ENCODE measurements at regions not wholly inside any gene's neighbourhood (a gene's known extent, or its start where the extent isn't known, plus 50 kb on each side); places are given as distances from the start of the nearest gene placed in this dataset.
"Not testable (repeated sequence)": the region's sequence is repeated elsewhere in the genome, so short reads cannot be mapped to it uniquely, and the experiment has no call there.

DNA sequence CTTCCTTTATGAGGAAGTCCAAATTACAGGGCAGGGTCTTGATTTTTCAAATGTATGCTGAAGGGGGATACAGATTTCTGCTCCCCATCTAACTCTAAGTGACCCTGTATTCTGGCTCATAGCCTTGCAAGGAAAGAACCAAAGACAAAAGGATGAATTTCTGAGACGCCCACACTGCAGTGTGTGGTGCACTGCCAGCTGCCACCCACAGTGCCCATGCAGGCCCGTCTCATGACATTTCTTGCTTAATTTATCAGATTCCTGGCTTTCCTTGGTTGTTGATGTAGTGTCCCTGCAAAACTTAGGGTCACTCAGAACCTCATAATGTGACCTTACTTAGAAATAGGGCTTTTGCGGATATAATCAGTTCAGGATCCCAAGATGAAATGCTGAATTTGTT, 68.0 kb downstream of the CBLN4 start:
- in situ Hi-C loops (cut with HindIII; ENCODE audit: low sequenced_read_pairs): no loop called here

DNA sequence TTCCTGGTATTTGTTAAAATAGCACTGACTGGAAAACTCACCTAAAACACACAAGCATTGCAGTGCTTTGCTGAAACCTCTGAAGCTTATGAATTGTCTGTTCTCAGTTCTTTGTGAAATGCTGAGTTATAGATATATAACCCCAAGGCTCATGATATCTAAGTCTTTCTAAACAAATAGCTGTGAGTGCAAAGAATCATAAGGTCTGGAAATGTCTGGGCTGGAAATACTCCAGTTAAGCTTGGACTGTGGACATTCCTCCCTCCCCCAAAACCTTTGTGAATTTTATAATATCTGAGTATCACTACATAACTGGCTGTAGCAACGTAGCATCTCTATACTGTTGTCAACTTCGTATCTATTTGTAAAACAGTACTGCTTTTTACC, 69.1 kb downstream of the CBLN4 start:
- in situ Hi-C loops (cut with HindIII; ENCODE audit: low sequenced_read_pairs): no loop called here

DNA sequence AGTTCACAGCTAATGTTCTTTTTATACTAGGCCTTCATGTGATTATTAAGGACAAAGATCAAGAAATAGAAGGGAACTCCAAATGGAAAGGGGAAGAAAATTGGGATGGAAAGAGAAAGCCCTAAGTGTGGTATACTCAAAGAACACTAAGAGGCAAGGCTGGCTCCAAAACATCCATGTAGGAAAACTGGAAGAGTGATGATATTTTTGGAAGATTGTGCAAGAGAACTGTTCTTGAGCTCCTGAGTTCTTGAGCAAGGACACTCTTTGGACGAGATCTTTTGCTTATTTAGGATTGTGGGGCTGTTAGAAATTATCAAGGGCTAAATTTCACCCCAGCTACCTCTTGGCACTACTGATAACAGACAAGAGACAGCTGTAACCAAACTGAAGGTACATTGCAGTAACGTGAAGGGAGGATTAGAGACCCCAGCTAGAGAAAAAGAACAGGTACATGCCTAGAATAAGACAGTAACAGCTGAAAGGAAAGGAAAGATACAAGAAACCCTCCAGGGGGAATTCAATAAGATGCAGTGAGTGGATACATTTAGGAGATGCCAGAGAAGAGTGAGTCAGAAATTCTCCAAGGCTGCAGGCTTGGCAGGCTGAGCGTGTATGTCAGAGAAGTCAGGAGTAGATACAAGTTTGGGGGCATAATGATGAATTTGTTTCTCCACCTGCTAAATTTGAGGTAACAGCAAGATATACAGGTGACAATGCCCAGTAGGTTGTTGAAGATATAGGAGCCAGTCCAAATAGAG, 69.7 kb downstream of the CBLN4 start:
- in situ Hi-C loops (cut with HindIII; ENCODE audit: low sequenced_read_pairs): no loop called here

DNA sequence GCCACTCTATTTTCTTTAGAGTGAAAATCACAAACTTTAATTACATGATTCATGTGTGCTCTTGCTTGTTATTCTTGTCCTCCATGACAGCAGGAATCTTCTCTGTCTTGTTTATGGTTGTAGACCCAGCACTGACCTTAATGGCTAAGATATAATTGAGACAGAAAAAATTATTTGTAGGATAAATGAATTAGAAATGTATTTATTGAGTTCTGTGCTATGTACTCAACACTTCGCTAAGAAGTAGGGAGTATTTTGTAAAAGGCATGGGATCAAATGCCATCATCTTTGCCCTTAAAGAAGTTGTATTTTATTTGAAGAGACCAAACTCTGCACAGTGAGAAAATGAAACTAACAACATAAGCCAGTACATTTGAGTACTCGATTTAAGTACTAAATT, 71.2 kb downstream of the CBLN4 start:
- in situ Hi-C loops (cut with HindIII; ENCODE audit: low sequenced_read_pairs): no loop called here

DNA sequence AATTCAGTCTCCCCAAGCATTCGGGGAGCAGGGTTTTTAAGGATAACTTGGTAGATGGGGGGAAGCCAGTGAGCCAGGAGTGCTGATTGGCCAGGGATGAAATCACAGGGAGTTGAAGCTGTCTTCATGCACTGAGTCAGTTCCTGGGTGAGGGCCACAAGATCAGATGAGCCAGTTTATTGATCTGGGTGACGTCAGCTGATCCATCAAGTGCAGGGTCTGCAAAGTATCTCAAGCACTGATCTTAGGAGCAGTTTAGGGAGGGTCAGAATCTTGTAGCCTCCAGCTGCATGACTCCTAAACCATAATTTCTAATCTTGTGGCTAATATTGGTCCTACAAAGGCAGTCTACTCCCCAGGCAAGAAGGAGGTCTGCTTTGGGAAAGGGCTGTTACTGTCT, 74.4 kb downstream of the CBLN4 start:
- in situ Hi-C loops (cut with HindIII; ENCODE audit: low sequenced_read_pairs): not testable (repeated sequence)

DNA sequence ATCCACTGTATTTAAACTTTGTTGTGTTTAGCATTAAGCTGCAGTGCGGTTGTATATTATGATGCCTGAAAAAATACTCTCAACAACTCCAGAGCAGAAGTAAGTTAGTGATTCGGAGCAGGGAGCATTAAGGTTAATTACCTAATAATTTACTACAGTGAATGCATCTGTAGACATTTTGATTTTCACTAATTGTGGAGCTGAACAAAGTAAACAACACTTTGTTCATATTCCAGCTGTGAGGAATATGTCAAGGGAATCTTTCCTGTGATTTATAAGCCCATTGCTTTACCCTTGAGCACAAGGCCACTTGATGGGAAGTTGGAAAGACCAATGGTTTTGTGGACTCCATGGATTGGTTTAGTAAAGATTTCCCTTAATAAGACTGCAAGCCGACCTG, 77.1 kb downstream of the CBLN4 start:
- in situ Hi-C loops (cut with HindIII; ENCODE audit: low sequenced_read_pairs): no loop called here

DNA sequence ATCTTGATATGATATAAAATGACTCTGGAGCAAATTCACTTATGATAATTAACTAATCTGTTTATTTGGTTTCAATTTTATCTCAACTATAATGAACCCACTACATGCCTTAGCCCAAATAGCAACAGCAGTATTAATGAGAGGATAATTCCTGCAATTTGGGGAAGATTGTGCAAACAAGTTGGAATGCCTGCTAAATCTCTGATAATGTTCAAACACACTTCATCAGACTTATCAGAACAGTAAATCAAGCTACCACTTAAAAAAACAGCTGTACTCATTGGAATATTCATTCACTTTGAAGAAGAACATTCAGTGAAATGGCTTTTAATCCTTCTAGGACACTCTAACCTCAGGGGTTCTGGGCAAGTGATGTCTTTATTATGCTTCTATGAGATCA, 85.4 kb downstream of the CBLN4 start:
- in situ Hi-C loops (cut with HindIII; ENCODE audit: low sequenced_read_pairs): no loop called here

DNA sequence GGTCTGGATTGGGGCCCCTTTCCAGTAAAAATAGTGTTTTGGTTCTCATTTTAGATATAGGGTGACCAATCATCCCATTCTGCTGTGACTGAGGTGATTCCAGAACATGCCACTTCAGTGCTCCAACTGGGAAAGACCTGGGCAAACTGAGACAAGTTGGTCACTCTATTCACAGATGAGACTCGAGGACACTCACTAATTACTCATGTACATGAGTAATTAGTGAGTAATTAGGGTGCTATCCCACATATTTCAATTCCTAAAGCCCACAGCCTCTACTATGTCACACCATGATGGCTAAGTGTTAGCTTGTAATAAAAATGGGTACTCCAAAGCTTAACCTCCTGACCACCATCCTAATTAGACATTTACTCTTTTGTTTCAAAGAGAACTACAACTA, 86.0 kb downstream of the CBLN4 start:
- in situ Hi-C loops (cut with HindIII; ENCODE audit: low sequenced_read_pairs): no loop called here

DNA sequence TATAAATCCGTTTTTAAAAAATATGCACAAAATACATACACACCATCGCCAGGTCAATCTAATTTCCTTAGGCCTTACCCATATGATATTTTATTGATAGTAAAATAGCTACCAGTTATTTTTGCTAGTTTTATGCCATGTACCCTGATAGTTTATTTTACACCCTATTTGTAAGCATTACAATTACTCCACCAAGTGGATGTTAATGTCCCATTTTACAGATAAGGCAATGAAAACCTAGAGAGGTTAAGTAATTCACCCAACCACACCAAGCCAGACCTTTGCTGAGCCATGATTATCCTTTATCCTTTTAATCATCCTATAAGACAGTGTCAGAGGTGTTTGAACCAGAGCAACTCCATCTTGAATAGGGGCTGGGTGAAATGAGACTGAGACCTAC, 86.8 kb downstream of the CBLN4 start:
- in situ Hi-C loops (cut with HindIII; ENCODE audit: low sequenced_read_pairs): no loop called here

DNA sequence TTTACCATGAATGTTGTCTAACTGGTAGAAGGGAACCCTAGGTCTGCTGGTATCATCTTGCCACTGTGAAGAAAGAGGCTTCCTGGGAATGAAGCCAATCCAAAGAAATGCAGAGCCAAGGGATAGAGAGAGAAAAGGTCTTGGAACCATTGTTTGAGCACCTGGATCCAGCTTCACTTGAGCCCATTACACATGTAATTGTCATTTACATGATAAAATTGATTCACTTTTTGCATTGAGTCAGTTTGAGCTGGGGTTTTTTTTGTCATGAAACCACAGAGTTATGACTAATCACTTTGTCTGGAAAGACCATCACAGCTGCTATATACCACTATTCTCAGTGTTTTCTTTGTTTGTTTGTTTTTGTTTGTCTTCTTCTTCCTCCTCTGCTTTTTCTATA, 112.3 kb downstream of the CBLN4 start:
- in situ Hi-C loops (cut with HindIII; ENCODE audit: low sequenced_read_pairs): no loop called here

DNA sequence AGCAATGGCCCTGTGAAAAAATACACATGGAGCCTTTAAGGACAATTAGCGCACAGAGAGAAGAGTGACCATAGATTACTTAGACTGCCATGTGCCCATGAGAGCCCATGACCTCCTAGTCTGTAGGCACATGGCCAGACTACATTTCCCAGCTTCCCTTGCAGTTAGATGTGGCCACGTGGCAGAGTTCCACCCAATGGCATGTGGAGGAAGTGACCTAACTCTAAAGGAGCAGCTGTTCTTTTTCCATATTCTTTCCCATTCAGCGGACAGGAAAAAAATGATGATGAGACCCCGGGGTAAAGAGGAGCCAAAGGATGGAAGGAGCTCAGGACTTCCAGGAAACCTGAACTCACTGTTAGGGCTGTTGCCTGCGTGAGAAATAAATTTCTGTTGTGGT, 116.6 kb downstream of the CBLN4 start:
- in situ Hi-C loops (cut with HindIII; ENCODE audit: low sequenced_read_pairs): no loop called here

DNA sequence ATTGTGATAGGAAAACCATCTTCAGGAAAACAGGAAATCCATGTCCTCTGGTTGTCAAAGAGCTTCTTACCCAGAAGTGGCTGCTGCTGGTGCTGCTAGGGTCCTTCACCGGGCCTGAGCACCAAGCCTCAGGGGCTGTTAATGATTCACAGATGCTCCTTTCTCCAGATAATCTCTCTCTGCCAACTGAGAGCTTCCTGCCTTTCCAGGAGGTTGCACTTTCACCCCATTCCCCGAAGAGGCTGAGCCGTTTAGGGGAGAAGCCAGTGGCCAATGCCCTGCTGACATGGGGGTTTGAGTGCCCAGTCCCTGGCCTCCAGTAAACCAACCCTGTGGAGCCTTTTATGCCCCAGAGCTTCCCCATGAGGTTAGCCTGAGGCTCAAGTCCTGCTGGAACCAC, 122.4 kb downstream of the CBLN4 start:
- in situ Hi-C loops (cut with HindIII; ENCODE audit: low sequenced_read_pairs): no loop called here

DNA sequence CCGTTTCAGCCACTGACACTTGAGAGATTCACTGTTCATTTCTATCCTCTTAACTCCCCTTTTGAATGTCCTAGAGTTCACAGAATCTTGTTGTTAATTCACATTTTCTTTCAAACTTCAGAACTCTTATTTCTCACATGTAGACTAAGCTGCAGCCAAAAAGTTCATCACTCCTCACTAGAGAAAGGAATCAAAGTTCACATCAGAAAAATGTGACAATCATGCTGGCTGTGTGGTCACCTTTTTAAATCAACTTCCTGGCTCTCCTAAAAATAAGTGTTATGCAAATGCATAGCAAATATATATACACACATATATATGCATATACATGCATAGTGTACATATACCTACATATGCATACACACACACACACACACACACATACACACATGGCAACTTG, 123.0 kb downstream of the CBLN4 start:
- in situ Hi-C loops (cut with HindIII; ENCODE audit: low sequenced_read_pairs): no loop called here

DNA sequence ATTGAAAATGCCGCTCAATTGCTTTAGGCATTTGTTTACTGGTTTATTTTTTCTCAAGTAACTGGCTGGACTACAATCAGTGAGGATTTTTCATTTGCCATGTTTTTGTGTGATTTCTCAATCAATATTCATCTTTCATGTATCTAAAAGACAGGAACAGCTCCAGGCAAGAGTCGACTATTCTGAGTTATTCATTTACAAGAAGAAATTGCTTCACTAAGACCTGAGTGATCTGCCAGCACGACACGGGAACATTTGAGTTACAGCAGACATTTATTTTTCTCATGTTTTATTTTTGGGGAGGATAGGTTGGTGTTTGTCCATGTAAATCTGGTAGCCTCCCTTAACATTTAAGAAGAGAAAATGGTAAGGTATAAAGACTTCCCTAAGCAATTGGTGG, 124.1 kb downstream of the CBLN4 start:
- in situ Hi-C loops (cut with HindIII; ENCODE audit: low sequenced_read_pairs): no loop called here

DNA sequence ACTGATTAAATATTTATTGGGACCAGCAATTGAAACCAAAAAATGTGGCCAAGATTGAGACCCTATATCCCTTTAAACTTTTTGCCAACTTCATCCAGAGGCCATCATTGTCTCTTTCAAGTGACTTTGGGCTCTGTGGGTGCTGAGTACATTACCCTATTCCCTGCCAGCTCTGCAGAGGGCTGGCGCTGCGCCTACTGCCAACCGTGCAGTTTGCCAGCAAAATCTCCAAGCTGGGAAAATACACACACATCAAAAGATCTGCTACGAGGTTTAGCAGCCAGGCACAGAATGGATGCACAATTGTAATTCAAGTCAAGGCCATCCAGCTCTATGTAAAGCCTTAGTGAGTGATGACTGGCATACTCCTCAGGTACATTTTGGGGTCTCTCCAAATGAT, 125.0 kb downstream of the CBLN4 start:
- in situ Hi-C loops (cut with HindIII; ENCODE audit: low sequenced_read_pairs): no loop called here

DNA sequence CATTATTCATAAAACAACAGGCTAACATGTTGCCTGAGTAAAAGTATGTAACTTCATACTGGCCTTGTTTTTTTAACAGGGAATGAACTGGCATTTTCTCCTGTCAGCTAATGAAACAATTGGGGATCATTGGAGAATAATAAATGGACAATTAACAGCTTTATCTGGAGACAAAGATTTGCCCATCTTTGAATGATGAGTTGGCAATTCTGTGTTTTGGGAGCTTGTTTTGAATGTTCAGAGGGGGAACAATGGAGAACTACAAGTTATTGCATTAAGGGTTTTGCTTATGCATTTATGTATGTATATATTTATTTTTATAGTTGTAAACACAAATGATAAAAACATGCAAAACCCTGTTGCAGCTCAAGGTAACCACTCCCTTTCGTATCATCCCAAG, 150.3 kb downstream of the CBLN4 start:
- in situ Hi-C loops (cut with HindIII; ENCODE audit: low sequenced_read_pairs): no loop called here

DNA sequence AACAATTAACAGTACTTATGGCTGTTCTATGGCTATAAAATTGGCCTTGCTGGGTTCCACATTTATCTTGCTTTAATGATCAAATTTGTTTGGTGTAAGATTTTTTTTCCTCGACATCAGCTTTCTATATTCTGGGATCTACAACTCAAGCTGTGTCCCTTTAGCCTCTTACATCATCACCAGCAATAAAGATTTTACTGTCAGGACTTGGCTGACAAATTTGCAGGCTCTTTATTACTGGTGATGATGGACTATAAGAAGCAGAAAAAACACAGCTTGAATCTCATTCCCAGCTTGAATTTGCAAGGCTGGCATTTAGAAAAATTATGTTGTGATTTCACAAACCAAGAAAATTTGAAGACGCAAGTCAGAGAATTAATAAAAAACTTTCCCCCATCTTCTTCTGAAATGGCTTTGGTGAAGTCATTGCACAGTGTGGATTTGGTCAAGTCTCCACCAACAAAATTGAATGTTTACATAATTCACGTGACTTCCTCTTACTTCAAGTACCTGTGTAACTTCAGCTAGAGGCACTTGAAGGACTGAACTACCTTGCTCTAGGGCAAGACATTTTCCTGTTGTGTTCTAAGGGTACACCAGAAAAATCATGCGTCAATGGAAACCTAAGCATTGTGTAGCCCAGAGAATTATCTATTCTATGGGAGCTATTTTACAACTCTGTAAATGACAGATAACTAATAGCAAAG, 175.0 kb downstream of the CBLN4 start:
- in situ Hi-C loops (cut with HindIII; ENCODE audit: low sequenced_read_pairs): no loop called here

DNA sequence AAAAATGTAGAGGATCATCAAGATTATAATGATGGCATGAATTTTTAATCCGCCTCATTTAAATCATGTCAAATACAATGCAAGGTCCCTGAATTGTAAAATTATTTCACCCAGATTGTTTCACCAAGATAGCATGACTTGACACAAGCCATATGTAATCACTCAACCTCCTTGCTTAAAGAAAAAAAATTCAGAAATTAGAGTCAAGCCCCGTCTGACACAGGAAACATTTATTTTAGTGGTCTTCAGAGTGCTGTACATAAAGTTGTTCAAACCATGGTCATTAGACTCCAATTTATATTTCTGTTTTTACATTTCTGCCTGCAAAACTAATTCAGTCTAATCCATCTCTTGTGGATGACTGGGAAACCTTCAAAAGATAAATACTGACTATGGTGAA, 200.2 kb downstream of the CBLN4 start:
- in situ Hi-C loops (cut with HindIII; ENCODE audit: low sequenced_read_pairs): no loop called here

DNA sequence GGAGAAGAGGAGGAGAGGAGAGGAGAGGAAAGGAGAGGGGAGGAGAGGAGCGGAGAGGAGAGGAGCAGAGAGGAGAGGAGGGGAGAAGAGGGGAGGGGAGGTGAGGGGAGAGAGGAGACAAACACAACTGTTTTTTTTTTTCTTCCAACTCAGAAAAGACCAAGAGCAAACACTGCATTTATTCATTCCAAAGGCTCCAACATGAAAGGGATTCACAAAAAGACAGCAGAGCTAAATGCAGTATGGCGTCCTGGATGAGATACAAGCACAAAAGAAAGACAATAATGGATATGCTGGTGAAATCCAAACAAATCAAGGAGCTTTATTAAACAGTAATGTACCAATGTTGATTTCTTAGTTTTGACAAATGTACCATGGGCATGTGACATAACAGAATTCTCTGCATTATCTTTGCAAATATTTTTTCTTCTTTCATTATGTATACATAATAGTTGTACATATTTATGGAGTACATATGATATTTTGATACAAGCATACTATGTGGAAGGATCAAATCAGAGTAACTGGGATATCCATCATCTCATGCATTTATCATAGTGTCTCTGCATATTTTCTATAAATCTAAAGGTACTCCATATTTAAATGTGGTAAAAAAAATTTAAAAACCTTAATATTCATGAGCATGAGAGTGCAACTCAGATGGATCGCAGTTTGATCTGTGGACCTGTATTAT, 204.6 kb downstream of the CBLN4 start:
- in situ Hi-C loops (cut with HindIII; ENCODE audit: low sequenced_read_pairs): no loop called here

DNA sequence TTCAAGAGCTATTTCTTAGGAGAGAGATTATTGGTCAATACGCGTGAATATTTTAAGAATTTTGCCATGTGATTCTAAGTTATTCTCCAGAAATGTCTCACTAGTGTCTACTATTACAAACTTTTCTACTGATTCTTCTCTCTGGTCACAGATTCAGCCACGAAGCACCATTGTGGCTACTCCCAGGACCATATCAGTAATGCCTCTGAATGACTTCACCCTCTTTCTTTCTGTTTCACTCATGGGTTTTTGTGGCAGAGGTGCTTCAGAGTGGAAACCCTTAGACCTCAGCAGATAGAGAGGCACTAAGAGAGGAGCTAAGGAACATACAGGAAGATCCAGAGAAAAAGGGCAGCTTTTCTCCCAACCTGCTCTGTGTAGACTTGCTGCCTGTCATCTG, 211.3 kb downstream of the CBLN4 start:
- in situ Hi-C loops (cut with HindIII; ENCODE audit: low sequenced_read_pairs): no loop called here

DNA sequence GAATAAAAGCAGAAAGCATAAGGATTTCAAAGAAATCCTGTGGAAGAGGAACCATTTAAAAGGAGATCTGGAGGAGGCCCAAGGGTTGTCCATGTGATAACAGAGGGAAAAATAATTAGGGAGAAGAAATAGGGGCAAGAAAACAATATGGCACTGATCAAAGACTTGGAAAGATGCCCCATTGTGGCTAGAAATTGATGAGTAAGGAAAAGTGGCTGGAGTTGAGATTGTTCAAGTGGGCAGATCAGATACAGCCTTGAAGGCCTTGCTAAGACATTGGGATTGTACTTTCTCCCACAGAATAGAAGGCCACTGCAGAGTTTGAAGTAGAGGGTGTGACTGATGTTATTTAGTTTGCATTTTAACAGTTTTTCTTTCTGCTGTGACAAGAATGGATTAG, 213.3 kb downstream of the CBLN4 start:
- in situ Hi-C loops (cut with HindIII; ENCODE audit: low sequenced_read_pairs): no loop called here

DNA sequence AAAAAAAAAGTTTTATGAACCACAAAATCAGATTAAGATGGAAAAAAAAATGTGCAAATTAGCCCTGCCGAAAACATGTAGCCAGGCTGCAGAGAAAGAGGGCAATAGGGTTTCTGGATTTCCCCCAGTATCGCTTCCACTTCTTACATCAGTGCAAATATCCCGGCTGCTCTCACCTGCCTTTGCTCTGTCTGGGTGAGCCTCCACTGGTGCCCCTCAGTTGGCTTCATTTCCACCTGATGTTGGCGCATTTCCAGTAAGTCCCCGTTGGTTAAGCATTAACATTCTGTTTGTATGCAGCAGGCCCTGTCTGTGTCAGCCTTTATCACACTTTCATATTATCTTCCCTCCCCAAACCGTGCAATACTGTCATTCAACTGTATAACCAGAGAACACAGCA, 215.1 kb downstream of the CBLN4 start:
- in situ Hi-C loops (cut with HindIII; ENCODE audit: low sequenced_read_pairs): no loop called here

Data from endothelial cell of hepatic sinusoid (primary cell).